ENCODE measurements at regions not wholly inside any gene's neighbourhood (a gene's known extent, or its start where the extent isn't known, plus 50 kb on each side); places are given as distances from the start of the nearest gene placed in this dataset.

DNA sequence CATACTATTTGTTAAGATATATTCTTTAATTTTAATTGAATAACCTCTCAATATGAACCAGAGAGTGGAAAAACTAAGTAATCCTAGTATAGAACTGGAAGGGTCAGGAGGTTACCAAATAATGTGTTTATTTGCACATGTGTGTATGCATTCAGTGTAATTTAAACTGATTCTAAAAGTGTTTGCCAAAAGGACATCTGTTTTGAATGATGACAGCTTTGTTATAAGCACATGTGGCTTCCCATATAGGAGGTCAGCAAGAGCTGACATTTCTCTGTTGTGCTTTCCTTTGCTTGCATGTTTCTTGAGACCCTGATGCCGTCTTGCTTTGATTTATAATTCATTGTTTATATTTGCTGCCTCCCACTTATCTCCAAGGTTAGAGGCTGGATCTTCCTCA is 383.4 kb downstream of the BRINP1 start:
- DNase-seq: no peak

DNA sequence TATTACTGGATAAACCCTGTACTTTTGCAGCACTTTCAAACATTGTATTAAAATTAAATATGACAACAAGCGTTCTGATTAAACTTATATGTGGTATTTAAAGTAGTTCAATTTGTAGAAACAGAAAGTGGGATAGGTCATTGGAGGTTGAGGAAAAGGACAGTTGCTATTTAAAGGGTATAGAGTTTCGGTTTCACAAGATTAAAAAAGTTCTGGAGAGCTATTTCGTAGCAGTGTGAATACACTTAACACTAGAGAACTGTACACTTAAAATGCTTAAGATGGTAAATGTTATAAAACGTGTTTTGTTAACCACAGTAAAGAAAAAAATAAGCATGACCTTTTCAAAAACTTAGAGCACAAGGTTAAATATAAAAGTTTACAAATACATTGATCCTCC is 382.1 kb downstream of the BRINP1 start:
- no peak for DNase-seq

DNA sequence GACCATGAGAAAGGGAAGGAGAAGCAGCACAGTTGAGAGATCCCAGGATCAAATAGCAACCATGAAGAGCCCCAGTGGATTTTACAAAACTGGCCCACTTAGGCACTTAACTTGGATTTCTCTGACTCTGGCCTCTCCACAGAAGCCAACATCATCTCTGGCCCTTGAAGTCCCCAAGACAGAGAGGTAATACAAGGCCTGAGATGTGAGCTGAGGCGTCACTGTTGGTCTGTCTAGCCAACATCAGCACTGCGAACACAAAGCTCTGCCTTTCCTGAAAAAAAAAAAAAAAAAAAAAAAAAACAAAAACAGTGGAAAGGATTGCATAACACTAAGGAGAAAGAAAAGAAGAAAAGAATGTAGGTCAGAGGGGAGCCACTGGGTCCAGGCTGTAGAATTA is 378.3 kb downstream of the BRINP1 start:
- DNase-seq: no peak

DNA sequence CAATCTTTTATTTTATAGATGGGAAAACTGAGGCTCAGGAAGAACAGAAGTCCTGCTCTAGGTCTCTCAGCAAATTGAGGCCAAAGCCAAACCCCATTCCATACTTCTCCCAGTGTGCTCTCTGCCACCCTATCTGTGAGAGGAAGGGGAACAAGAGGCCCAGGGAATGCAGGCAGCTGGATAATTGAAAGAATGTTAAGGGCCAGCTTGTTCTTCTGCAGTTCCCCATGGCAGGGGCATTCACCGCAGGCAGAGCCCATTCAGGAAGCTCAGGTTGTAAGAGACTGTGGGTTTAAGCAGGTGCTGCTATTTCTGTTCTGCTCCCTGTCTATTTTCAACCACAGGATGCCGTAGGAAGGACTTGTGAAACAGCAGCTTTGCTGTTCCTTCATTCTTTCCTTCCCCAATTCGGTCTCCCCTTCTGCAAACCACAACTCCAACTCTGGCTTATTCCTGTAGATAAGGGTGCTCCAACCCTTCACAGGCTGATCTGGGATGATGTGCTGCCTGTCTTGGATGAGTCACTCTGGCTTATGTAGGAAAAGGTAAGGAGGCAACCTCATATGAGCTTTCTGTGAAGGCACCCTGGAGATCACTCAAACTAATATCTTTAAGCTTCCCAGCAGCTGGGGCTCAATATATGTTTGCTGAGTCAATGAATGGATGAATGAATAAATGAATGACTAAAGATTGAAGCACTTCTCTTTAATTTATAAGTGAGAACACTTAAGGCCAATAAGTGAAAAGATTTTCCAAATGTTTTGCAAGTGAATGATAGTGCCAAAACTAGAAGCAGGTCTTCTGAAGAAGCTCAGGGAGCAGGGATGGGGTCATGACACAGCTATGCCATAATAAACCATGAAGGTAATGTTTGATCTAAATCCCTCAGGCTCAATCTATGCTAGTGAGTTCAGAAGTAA is 377.6 kb downstream of the BRINP1 start:
- DNase-seq: no peak

DNA sequence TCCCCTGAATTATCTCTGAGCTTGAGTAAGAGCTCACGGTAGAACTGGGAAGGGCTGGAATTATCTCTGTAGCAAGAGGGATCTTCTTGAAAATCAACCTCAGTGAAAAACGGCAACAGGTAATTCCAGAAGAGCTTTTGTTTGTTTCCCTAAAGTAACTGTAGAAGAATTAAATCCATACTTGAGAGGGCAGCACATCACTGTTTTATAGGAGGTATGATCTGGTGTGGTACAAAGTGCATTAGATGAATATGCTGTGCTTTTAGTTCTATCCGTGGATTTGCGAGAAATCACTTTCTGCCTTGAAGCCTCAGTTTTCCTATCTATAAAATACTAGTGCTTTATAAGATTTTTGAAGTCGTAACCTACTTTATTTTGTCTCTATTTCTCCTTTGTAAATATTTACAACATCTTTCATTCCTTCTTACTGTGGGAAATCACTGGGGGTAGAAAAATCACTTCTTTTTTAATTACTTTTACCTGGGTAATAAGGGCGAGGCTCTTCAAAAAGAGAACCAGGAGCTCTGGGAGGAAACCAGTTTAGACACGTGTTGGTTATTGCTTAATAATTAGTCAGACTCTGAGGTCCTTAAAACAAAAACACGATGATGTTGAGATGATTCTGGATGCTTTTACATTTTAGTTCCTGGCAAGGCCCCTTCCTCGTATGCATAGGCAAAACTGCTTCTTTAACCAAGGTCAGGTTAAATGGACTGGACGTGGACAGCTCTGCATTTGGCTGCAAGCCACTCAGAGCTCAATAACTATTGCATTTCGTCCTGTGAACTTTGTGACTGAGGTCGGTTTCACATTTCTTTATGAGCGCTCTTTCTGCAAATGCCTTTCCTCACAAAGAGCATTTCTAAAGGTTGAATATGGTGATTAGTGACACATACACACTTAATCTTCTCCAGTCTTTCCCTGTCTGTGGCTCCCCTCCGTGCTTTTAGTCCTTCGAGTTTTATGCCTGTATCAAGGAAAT is 376.1 kb downstream of the BRINP1 start:
- no peak for DNase-seq

DNA sequence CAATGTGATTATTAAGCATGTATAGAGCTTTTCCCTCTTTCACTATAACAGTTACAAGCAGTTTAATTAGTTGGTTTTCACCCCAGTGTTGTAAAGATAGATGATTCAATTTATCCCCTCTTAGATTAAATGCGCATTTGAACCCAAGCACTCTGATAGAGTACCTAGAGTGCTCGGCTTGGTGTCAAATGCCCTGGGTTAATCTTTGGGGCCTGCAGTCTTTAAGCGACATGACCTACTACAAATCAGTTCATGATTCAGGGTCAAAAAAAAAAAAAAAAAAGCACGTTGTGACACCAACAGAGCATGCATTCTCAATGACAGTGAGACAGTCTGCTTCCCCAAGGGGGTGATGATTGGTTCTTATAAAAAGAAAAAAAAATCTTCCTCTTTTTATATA is 375.3 kb downstream of the BRINP1 start:
- DNase-seq: no peak

DNA sequence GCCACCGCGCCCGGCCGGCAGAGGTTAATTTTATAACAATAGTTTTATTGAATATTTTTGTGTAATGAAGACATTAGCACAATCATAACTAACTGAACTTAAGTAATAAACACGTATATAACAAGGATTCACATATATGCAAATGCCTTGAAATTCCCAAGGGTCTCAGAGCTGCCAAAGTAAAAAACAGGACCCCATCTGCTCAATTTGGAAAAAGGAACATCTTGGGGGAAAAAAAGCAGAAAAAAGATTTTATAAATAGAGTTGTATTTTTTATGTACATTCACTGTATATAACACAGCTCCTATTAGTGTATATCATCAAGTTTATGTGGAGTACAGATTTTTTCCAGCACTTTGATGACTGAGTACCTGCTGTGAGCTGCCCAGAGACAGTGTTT is 366.7 kb downstream of the BRINP1 start:
- DNase-seq: no peak

DNA sequence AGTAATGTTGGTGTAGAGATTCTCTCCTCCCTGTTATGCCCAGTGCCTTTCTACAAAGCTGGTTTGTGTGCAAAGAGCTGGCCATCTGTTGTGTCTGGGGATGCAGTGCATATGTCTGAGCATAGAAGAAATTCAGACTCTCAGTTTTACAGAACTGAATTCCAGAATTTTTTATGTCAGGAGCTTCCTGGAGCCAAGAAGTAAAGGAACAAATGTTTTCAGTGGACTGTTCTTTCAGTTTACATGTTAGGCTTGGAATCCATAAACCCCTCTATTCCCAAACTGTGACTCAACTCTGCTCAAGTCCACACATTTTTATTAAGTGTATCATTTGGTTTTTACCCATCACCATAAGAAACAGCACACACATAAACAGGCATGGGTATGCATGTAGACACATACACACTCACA is 366.0 kb downstream of the BRINP1 start:
- no peak for DNase-seq

DNA sequence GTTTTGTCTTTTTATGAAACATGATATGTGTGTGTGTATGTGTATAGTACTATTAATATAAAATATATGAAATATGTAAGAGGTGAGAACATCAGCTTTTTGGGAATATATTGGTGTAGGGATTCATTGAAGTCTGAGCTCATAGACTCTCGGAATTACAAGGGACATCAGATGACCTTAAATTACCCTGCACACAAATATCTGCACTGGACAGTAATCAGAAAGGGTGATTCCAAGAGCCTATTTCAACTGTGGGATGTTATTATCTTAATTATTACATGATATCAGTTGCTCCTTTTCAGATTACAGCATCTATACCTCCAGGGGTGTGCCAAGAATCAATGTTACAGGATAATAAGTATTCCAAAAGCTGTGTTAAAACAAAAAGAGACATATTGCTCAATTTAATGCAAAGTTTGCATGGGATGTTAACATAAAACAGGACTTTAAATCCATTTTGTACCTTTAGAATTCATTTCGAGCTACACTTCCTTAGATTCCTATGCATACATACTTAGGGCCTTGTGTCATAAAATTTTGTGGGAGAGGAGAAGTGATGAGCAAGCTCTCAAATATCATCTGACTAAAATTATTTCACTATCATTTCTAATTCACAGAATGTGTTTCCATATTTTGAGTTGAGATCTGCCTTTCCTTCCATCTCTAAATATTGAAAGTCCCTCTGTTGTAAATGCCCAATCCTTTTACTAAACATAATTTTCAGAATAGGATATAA is 365.2 kb downstream of the BRINP1 start:
- DNase-seq: no peak

DNA sequence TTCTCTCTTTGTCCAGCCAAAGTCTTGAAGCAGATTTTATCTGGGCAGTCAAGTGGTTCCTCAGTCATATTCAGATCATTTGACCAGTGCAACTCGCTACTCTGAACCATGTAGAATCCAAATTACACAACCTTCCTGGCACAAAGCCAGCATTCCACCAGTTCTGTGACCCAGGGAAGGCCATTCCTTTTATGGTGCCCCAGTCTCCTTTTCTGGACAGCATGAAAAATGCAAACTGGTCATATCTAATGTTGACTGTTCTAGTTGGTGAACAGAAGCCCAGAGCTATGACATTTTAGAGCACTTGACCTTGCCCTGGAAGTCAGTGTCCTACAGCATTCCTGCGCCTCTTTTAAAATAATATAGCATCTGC is 364.6 kb downstream of the BRINP1 start:
- no peak for DNase-seq

DNA sequence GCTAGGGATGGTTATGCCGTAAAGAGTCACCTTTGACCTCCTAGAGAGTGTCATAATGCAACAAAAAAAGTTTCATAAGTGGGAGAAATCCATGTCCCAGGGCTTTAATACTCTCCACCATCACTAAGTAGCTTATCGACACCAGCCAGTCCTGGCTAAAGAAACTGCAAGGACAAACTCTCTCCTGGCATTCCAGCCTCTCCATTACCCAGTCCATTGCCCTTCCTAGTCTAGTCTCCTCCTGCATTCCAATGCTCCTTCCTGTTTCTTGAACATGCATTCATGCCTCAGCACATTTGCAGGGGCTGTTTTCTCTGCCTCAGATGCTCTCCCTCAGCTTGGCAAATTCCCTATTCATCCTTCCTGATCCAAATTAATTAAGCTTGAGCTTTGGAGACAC is 364.1 kb downstream of the BRINP1 start:
- DNase-seq: no peak

DNA sequence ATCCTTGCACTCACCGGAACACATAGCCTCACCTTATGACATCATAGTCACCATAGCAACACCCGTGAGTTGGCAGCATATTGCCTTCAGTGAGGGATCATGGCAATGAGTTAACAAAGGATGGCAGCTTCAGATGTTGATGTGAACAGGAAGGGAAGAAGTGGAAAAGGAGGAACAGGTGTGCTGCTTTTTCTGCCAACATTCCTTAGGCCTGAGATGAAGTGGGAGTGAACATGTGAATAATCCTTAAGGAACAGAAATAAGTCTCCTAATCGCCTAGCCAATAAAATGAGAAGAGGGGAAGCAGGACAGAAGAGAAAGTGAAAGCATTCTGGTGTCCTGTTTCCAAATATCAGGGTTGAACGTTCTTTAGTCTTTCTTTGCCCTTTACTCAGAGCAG is 360.0 kb downstream of the BRINP1 start:
- no peak for DNase-seq

DNA sequence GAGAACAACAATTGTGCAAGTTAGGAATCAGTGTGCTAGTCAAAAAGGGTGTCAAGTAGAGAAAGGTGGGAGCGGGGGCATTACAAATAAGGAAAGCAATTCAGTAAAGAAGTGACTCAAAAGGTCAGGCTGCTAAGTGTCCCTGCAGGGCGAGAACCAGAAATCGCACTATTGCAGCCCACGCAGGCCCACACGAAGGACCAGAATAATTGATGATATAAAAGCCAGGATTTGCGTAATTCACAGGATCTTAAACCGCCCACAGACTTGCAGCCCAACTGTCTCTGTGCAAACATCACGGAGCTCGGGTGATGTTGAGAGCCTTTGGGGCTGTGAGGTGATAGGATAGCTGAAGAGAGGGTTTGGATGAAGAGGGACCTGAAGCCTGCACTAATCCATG is 349.0 kb downstream of the BRINP1 start:
- no peak for DNase-seq

DNA sequence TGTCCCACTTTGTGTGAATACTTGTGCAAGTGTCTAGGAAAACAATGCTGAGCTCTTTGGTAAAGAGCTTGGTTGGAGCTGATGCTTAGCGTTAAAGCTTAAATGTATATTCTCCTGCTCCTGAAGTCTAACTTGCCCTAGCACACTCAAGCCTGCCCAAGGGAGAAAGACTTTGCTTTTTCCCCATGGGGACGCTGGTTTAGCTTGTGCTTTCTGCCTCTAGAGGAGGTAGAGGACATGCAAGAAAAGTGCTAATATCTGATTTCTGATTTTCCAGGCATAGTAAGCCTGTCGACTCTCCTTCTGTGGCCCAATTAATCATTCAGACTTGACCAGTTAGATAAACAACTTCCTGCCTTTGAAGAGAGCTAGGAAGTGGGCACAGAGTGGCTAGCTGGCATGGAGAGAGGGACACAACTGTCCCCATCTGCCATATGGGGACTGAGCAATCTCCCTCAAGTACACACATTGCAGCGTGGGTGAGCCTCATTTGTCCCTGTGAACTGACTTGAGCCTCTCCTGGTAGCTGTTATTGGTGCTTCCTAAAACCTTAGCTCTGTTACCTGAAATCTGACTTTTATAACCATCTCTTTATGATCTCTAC is 348.4 kb downstream of the BRINP1 start:
- no peak for DNase-seq

DNA sequence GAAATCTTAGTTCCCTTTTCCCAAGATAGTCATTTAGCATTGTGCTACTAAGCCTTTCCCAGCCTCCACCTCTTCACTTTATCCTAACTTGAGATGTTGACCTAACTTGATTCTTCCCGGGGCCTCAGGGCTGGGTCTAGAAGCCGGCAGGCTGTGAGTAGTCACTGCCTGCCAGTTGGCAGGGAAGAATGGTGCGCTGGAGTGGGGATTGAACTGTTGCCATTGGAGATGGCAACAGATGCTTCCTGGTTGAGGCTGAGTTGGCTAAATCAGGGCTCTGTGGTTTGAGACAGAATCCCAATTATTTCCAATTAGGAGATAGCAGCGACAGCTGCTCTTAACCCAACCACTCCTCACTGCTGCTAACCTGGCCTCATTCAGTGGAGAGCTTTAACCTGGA is 343.1 kb downstream of the BRINP1 start:
- no peak for DNase-seq

DNA sequence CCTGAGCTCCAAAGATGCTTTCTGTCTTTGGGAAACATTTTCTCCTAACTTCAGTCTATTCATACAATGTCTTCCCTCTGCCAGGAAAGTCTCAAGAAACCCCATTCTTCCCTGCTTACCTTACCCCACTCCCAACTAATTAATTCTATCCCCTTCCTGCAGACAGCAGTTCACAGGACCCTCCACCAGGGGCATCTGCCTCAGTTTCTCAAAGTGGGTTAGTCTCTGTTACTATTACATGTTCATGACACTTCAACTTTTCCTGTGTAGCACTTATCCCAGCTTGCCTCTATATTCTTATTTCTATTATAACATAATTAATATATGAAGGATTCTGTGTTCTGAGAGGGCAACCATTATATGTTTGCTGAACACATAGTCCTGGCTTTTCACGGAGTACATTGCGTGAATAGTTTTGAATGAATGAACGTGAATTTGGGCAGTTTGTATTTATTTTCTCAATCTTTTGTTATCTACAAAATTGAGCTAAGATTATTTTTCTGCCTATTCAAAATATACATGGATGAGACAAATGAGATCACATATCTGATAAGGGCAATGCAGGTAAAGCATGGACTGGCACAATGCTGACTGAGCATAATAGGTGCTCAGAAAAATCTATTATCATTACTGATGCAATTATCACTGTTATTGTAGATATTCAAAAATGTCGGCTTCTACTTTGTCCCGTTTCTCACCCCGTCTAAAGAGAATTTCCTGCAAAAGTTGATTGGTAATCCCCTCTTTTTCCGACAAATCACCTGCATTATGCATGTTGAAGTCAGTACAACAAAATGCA is 341.1 kb downstream of the BRINP1 start:
- no peak for DNase-seq

DNA sequence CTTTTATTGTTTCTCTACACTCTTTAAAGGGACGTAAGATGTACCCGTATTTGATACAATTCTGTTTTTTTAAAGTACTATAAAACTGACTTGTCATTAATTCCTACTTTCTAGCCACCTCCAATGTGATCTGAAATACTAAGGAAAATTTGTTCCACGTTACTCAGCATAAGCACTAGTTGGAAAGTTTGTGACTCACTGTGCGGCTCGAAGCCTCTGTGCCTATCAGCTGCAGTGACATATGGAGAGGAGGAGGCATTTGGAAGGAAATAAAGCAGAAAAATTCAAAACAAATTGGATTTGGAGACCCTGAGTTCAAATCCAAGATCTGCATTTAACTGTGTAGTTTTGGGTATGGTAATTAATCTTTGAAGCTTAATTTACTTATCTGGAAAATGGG is 339.3 kb downstream of the BRINP1 start:
- DNase-seq: no peak

DNA sequence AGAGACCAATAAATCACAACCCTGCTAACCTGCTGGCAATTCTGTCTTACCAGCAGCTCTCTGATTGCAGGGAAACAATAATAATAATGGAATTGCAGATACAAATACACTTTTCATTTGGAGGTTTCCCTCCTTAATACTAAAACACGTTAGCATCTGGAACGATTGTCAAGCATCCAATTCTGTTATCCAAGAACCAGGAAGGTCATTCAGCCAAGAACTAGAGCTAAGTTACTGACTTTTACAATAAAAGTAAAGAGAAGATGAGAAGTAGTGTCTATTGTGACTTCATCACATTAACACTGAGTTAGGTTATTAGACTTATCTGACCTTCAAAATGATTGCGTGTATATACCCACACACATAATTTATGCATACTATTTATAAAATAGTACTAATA is 335.6 kb downstream of the BRINP1 start:
- no peak for DNase-seq

DNA sequence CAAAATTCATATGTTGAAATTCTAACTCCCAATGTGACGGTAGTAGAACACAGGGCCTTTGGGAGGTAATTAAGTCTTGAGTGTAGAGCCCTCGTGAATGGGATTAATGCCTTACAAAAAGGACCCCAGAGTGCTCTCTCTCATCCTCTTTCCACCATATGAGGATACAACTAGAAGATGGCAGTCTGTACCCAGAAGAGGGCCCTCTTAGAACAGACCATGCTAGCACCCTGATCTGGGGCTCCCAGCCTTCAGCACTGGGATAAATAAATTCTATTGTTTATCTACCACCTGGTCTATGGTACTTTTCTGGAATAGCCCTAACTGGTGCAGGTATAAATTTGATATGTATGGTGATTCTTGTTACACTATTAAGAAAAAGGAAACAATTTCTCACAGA is 332.3 kb downstream of the BRINP1 start:
- DNase-seq: no peak

DNA sequence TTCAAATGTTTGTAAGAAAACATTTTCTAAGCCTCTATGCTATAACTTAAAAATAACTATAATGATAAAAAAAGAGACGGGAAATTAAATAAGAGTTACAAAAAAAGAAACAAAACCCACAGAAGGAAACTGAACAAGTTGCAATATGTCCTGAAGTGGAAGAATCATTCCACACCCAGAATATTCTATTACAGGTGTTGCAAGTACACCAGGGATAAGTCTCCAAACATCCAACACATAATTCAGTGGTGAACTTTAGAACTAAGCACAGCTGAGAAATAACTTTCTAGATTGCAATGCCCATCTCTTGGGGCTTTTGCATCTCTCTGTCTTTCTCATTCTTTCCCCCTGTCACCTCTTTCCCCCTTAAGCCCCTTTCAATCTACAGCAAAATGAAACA is 325.2 kb downstream of the BRINP1 start:
- DNase-seq: no peak

DNA sequence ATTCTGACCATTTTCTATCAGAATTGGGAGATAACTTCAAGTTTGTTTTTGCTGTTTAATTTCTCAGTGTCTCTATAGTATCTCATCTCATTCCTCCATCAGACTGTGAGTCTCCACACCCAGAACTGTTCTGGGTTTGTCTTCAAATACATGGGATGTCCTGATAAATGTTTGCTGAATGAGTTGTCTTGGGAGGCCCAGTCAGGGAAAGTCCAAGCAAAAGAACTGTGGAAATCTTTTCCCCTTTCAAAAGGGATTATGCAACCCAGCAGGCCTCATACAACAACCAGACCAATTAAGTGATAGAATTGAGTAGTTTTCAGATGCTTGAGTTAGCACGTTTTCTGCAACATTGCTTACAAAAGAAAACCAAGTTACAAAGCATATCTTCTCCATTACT is 324.4 kb downstream of the BRINP1 start:
- DNase-seq: no peak

All from NCI-H1930 (cell line).